ENCODE measurements at regions not wholly inside any gene's neighbourhood (a gene's known extent, or its start where the extent isn't known, plus 50 kb on each side); places are given as distances from the start of the nearest gene placed in this dataset.
"Not testable (repeated sequence)": the region's sequence is repeated elsewhere in the genome, so short reads cannot be mapped to it uniquely, and the experiment has no call there.

GRCh38 chr5:92543201-92543600 lies 1037.8 kb downstream of the NR2F1-AS1 start:
- DNase-seq, result no peak

- not testable (repeated sequence) for DNase-seq
These were observed 1039.0 kb downstream of the NR2F1-AS1 start for GRCh38 chr5:92542017-92542416.

GRCh38 chr5:92527311-92528078 lies 1053.5 kb downstream of the NR2F1-AS1 start:
- no peak for DNase-seq

GRCh38 chr5:92525131-92525530 lies 1055.9 kb downstream of the NR2F1-AS1 start:
- no peak for DNase-seq

GRCh38 chr5:92519811-92520632 lies 1061.0 kb downstream of the NR2F1-AS1 start:
- no peak for DNase-seq

GRCh38 chr5:92518318-92518904 lies 1062.6 kb downstream of the NR2F1-AS1 start:
- no peak for DNase-seq

GRCh38 chr5:92514896-92515295 lies 1066.1 kb downstream of the NR2F1-AS1 start:
- no peak for DNase-seq

- DNase-seq, result no peak
These were observed 1068.0 kb downstream of the NR2F1-AS1 start for GRCh38 chr5:92513067-92513466.

- no peak for DNase-seq
These were observed 1072.7 kb downstream of the NR2F1-AS1 start for GRCh38 chr5:92508271-92508670.

GRCh38 chr5:92505925-92506324 lies 1075.1 kb downstream of the NR2F1-AS1 start:
- no peak for DNase-seq

GRCh38 chr5:92505145-92505544 lies 1075.9 kb downstream of the NR2F1-AS1 start:
- no peak for DNase-seq

- no peak for DNase-seq
These were observed 1076.7 kb downstream of the NR2F1-AS1 start for GRCh38 chr5:92504346-92504745.

- no peak for DNase-seq
These were observed 1080.3 kb downstream of the NR2F1-AS1 start for GRCh38 chr5:92500752-92501151.

GRCh38 chr5:92496545-92496944 lies 1084.5 kb downstream of the NR2F1-AS1 start:
- no peak for DNase-seq

GRCh38 chr5:92494508-92494907 lies 1086.5 kb downstream of the NR2F1-AS1 start:
- no peak for DNase-seq

- DNase-seq, result no peak
These were observed 1088.1 kb downstream of the NR2F1-AS1 start for GRCh38 chr5:92492908-92493307.

- no peak for DNase-seq
These were observed 1096.5 kb downstream of the NR2F1-AS1 start for GRCh38 chr5:92484484-92484883.

GRCh38 chr5:92472981-92473566 lies 1090.0 kb upstream of the ARRDC3 start:
- no peak for DNase-seq

GRCh38 chr5:92471861-92472260 lies 1088.7 kb upstream of the ARRDC3 start:
- DNase-seq, result no peak

GRCh38 chr5:92470770-92471169 lies 1087.7 kb upstream of the ARRDC3 start:
- no peak for DNase-seq

- DNase-seq, result no peak
These were observed 1085.2 kb upstream of the ARRDC3 start for GRCh38 chr5:92468295-92468694.

GRCh38 chr5:92467695-92468094 lies 1084.6 kb upstream of the ARRDC3 start:
- no peak for DNase-seq

GRCh38 chr5:92460505-92460904 lies 1077.4 kb upstream of the ARRDC3 start:
- DNase-seq, result no peak

Data from DMS153 (cell line).